H54 (cell line): ENCODE measurements at regions not wholly inside any gene's neighbourhood (a gene's known extent, or its start where the extent isn't known, plus 50 kb on each side); places are given as distances from the start of the nearest gene placed in this dataset.

ENCODE experiments used
- DNase-seq: peaks from one replicate; pipeline ENCODE4 v3.0.0; 2011; ENCODE audit warnings: low spot score, mixed read lengths; ENCODE audit not compliant: insufficient read length
- FAIRE-seq: peaks from 3 replicates; lab custom pipeline; 2011; peaks lifted over from hg19 to GRCh38; lab: Jason Lieb, UNC
- POLR2A ChIP-seq: IDR thresholded peaks from 2 replicates; pipeline ENCODE4 v1.6.1; 2011; ENCODE audit warnings: low read depth, mild to moderate bottlenecking, low read length

- FAIRE-seq (no peak), DNase-seq (no peak)
- no peak for TF ChIP-seq POLR2A
Observed at GRCh38 chr10:62578916-62579315, 204.7 kb downstream of the ZNF365 start.

- no peak for DNase-seq
- no peak for TF ChIP-seq POLR2A
- no peak for FAIRE-seq
Observed at GRCh38 chr10:62580396-62580795, 206.2 kb downstream of the ZNF365 start.

- TF ChIP-seq POLR2A = no peak
- no peak for DNase-seq
- FAIRE-seq = no peak
Observed at GRCh38 chr10:62581351-62581750, 207.2 kb downstream of the ZNF365 start.

- no peak for TF ChIP-seq POLR2A
- DNase-seq = no peak
- no peak for FAIRE-seq
Observed at GRCh38 chr10:62582101-62582705, 208.0 kb downstream of the ZNF365 start.

GRCh38 chr10:62582804-62583208 is 208.6 kb downstream of the ZNF365 start:
- TF ChIP-seq POLR2A = no peak
- DNase-seq (peak; percentile 40), FAIRE-seq (peak; percentile 79)

- FAIRE-seq = no peak
- no peak for TF ChIP-seq POLR2A
- no peak for DNase-seq
Observed at GRCh38 chr10:62583876-62584615, 209.9 kb downstream of the ZNF365 start.

GRCh38 chr10:62584731-62585130 is 210.6 kb downstream of the ZNF365 start:
- FAIRE-seq (no peak), DNase-seq (no peak)
- no peak for TF ChIP-seq POLR2A

- FAIRE-seq (no peak), DNase-seq (no peak)
- TF ChIP-seq POLR2A = no peak
Observed at GRCh38 chr10:62585211-62585775, 211.1 kb downstream of the ZNF365 start.

GRCh38 chr10:62587011-62587410 is 212.8 kb downstream of the ZNF365 start:
- TF ChIP-seq POLR2A = no peak
- no peak for DNase-seq
- no peak for FAIRE-seq

- no peak for FAIRE-seq
- TF ChIP-seq POLR2A = no peak
- no peak for DNase-seq
Observed at GRCh38 chr10:62588116-62588515, 213.9 kb downstream of the ZNF365 start.

- no peak for TF ChIP-seq POLR2A
- no peak for DNase-seq
- no peak for FAIRE-seq
Observed at GRCh38 chr10:62589689-62590088, 214.8 kb upstream of the ADO start.

- DNase-seq = no peak
- no peak for FAIRE-seq
- TF ChIP-seq POLR2A = no peak
Observed at GRCh38 chr10:62590306-62590705, 214.2 kb upstream of the ADO start.

- no peak for TF ChIP-seq POLR2A
- FAIRE-seq (peak; percentile 90), DNase-seq (peak; percentile 57)
Observed at GRCh38 chr10:62594093-62594520, 210.4 kb upstream of the ADO start.

GRCh38 chr10:62597226-62597625 is 207.3 kb upstream of the ADO start:
- no peak for FAIRE-seq
- no peak for TF ChIP-seq POLR2A
- DNase-seq = no peak
